CD1c-positive myeloid dendritic cell (primary cell): ENCODE measurements at regions not wholly inside any gene's neighbourhood (a gene's known extent, or its start where the extent isn't known, plus 50 kb on each side); places are given as distances from the start of the nearest gene placed in this dataset.
"Not testable (repeated sequence)": the region's sequence is repeated elsewhere in the genome, so short reads cannot be mapped to it uniquely, and the experiment has no call there.

ENCODE experiments used
- DNase-seq: peaks from one replicate; pipeline ENCODE4 v3.0.0-alpha.2; 2016; ENCODE audit errors: extremely low spot score

DNA sequence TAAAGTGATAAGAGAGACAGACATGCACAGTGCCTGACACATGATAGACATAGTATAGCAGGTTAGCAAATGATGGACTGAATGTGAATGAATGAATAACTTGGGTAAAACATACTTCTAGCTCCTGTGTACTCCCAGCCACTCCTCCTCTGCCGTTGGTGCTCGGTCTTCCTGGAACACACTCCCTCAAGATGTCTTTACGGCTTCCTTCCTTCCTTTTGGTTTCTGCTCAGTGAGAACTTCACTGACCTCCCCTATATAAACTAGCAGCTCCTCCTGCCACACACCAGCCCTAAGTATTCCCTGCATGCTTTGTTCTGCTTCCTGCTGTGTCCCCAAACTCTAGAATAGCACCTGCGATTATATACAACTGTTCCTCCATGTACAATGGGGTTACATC, 50.2 kb downstream of the RAD54L2 start:
- DNase-seq = no peak

DNA sequence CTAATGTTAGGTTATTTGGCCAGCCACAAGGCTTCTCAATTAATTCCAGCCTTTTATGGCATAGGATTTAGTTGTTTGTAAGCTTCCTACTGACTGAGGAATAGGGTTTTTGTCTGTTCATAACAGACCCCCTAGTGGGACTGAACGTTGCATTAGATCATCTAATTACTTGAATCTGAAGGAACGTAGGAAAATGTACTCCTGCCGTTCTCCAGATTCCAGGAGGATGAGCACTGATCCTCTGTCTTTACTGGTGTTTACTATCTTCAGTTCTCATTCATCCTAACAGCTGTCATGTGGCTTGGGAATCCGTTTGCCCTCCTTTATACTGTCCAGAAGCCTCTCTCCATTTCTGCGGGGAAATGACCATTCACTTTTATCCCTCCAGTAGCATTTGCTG, 52.7 kb downstream of the RAD54L2 start:
- no peak for DNase-seq

DNA sequence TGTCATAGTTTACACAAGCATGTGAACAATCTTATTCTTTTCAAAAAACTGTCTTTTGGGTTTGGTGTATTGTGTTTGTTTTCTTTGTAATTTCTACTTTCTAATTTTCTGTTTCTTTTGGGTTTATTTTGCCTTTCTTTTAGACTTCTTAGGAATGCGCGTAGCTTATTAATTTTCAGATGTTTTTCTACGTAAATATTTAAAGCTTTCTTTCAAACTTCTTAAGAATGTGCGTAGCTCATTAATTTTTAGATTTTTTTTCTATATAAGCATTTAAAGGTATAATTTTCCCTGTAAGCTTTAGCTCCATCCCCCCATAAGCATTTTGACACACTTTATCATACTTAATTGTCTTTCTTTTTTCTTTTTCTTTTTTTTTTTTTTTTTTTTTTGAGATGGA, 55.2 kb downstream of the RAD54L2 start:
- DNase-seq = no peak

DNA sequence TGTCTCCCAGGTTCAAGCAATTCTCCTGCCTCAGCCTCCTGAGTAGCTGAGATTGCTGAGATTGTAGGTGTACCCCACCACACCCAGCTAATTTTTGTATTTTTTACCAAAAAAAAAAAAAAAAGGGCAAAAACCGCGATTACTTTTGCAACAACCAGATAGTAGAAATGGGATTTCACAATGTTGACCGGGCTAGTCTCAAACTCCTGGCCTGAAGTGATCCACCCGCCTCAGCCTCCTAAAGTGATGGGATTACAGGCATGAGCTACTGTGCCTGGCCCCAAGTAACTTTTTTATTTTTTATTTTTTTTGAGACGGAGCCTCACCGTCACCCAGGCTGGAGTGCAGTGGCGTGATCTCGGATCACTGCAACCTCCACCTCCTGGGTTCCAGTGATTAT, 61.1 kb downstream of the RAD54L2 start:
- DNase-seq = not testable (repeated sequence)

DNA sequence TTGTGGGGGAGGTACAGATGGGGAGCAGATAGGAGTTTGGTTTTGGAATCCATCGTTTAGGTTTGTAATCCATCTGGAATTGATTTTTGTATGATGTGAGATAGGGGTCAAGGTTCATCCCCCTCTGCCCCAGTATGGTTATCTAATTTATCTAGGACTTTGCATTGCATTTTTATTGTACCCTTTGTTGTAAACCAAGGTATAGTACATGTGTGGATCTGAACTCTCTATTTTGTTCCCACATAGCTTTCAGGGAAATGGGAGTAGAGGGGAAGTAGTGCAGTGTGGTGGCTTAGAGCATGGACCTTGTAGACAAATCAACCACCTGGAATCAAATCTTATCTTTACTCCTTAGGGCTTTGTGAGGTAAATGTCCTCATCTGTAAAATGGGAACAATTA, 65.7 kb downstream of the RAD54L2 start:
- no peak for DNase-seq

DNA sequence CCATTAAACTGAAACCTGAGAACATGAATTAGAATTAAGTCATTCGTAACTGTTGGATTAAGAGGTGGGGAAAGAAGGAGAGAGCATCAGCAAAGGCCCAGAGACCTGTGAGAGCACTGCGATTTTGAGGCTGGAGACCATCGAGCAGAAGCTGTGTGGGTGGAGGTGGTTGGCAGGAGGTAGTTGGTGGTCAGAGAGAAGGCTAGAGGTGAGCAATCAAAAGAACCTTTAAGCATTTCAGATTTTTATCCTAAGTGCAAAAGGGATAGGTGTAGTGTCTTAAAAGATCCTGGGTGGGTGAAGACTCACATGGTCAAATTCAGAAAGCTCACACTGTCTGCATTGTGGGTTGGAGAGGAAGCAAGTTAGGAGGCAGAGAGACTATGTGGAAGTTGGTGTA, 65.1 kb upstream of the TEX264 start:
- DNase-seq = no peak

DNA sequence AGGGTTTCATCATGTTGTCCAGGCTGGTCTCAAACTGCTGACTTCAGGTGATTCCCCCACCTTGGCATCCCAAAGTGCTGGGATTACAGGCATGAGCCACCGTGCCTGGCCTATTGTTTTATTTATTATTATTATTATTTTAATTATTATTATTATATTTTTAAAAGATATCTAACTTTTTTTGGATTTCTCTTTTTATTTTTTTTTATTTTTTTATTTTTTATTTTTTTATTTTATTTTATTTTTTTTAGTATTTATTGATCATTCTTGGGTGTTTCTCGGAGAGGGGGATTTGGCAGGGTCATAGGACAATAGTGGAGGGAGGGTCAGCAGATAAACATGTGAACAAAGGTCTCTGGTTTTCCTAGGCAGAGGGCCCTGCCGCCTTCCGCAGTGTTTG, 64.2 kb upstream of the TEX264 start:
- not testable (repeated sequence) for DNase-seq

DNA sequence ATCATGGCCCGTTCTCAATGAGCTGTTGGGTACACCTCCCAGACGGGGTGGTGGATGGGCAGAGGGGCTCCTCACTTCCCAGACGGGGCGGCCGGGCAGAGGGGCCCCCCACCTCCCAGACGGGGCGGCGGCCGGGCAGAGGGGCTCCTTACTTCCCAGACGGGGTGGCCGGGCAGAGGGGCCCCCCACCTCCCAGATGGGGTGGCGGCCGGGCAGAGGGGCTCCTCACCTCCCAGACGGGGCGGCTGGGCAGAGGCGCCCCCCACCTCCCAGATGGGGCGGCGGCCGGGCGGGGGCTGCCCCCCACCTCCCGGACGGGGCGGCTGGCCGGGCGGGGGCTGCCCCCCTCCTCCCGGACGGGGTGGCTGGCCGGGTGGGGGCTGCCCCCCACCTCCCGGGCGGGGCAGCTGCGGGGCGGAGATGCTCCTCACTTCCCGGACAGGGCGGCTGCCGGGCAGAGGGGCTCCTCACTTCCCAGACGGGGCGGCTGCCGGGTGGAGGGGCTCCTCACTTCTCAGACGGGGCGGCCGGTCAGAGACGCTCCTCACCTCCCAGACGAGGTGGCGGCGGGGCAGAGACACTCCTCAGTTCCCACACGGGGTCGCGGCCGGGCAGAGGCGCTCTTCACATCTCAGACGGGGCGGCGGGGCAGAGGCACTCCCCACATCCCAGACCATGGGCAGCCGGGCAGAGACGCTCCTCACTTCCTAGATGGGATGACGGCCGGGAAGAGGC, 63.3 kb upstream of the TEX264 start:
- not testable (repeated sequence) for DNase-seq

DNA sequence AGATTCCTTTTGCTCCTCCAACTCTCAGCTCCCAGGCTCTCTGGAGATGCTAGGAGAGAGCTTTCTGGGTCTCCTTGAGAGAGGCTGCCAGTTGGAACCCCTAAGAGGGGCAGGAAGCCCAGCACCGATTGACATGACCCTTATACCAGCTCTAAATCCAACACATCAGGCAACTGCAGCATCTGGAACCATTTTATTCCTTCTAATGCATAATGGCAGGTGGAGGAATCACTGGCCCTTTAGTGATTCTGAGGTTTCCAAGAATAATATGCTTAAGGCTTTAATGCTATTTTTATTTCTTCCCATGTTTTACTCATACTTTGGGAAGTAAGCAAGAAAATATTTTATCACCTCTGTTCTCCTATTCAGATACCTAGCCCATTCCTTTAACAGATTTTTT, 60.3 kb upstream of the TEX264 start:
- DNase-seq = no peak

DNA sequence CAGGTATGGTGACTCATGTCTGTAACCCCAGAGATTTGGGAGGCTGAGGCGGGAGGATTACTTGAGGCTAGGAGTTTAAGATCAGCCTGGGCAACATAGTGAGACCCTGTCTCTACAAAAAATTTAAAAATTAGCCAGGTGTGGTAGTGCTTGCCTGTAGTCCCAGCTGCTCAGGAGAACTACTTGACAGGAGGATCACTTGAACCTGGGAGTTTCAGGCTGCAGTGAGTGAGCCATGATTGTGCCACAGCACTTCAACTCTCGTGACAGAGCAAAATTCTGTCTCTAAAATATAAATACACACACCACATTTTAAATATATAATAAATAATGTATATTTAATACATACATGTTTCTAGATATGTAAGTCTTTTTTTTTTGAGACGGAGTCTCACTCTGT, 53.5 kb upstream of the TEX264 start:
- no peak for DNase-seq

DNA sequence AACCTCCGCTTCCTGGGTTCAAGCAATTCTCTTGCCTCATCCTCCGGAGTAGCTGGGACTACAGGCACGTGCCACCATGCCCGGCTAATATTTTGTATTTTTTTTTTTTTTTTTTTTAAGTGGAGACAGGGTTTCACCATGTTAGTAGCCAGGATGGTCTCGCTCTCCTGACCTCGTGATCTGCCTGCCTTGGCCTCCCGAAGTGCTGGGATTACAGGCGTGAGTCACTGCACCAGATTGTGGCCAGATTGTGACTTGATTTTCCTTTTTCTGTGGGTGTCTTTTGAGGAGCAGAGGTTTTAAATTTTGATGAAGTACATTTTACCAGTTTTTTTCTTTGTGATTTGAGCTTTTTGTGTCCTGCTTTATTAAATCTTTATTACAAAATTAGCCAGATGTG, 53.0 kb upstream of the TEX264 start:
- DNase-seq = not testable (repeated sequence)

DNA sequence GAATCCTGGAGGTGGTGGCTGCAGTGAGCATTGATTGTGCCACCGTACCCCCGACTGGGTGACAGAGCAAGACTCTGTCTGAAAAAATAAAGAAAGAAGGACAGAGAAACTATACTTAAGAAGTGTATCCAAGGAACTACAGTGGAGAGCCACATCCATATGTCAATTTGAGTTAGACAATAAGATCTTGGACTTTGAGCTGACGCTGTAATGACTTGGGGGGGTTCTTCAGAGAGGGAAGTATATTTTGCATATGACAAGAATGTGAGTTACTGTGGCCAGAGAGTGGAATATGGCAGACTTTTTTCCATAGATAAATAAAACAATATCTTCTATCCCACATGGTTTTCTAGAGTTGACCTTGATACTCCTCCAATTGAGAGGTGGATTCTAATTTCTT, 52.6 kb upstream of the TEX264 start:
- DNase-seq = no peak

DNA sequence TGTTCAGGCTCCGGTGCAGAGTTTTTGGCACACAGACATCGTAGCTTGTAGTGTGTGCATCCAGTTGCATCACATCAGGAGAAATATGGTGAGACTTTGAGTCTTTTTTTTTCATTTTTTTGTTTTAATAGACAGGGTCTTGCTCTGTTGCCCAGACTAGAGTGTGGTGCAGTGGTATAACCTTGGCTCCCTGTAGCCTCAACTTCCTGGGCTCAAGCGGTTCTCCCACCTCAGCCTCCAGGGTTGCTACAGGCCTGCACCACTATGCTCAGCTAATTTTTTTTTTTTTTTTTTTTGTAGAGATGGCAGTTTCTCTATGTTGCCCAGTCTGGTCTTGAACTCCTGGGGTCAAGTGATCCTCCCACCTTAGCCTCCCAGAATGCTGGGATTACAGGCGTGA, 51.1 kb upstream of the TEX264 start:
- no peak for DNase-seq

DNA sequence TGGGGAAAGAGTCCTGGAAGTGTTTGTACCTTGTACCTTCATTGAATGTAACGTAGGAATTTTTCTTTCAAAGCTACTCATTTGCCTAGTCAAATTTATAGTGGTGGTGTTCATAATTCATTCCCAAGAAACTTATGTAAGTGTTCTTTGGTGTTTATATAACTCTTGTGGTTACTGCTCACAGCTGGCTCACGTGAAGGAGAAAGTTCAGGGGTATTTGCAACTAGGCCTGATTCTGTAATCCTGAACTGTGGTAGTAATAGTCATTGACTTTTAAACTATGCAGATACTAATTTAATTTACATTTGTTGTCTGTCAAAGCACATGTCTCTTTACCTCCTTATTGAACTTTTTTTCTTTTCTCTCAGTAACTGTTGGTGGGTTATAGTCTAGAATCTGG, 50.5 kb upstream of the TEX264 start:
- no peak for DNase-seq

DNA sequence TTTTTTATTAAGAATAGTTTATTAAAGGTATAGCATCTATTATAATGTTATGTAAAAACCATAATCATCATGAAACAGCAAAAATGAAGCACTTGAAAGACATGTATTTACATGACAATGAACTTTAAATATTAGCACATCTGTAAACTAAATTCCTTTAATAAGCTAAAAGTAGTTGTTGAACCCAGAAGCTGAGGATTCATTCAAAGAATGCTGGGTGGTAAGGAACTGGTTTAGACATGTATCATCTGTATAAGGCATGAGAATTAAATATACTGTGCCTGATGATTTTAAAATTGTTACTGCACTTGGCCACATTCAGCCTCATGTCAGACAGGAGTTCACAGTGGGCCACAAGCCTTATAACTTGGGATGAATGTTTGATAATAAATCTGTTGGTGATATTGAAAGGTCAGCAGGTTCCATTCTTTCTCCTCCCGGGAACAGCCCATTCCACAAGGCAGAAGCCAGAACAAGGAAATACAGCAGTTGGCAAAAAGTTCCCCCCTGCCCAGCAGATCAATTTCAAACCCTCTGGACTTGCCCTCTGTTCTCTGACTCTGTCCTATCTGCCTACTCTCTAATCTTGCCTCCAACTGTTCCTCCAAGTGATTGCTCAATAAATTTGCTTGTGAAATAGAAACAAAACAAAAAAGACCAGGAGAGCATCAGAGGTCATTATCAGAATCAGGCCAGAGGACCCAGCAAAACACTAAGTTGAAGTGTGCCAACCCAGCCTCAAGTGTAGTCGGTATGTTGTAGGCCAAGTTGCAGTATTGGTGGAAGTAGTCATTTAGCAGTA, 49.8 kb upstream of the TEX264 start:
- peak; percentile 15 for DNase-seq
